Lower lobe of right lung (tissue), 2 donors: ENCODE measurements at regions not wholly inside any gene's neighbourhood (a gene's known extent, or its start where the extent isn't known, plus 50 kb on each side); places are given as distances from the start of the nearest gene placed in this dataset.

Experiments
- ATAC-seq, 2 donors: fragments of 200-7000 bp; cut with Tn5 transposase; one replicate each; pipeline ENCODE4 v1.9.1; 2020 to 2022; ENCODE audit warnings: mild to moderate bottlenecking in 2 of 2, moderate library complexity in 2 of 2
- DNase-seq: peaks from one replicate; pipeline ENCODE4 v3.0.0-alpha.2; 2020
- H3K27ac ChIP-seq: fragments of 200-600 bp; one replicate; pipeline ENCODE4 v1.8.0; 2022
- H3K27me3 ChIP-seq: fragments of 200-600 bp; one replicate; pipeline ENCODE4 v1.8.0; 2022; ENCODE audit warnings: low read depth
- H3K36me3 ChIP-seq: fragments of 200-600 bp; one replicate; pipeline ENCODE4 v1.8.0; 2022; ENCODE audit warnings: mild to moderate bottlenecking
- H3K4me1 ChIP-seq: fragments of 200-600 bp; one replicate; pipeline ENCODE4 v1.8.0; 2022
- H3K4me3 ChIP-seq: fragments of 200-600 bp; one replicate; pipeline ENCODE4 v1.8.0; 2022; ENCODE audit warnings: mild to moderate bottlenecking
- H3K9me3 ChIP-seq: fragments of 200-600 bp; one replicate; pipeline ENCODE4 v1.8.0; 2022
- intact Hi-C: fragments of 100-400 bp; cut with DNase I; formaldehyde crosslinking; loops from one replicate; pipeline ENCODE4 v1.11.0; 2022
- TF ChIP-seq, protein P1 (sequence below): fragments of 200-600 bp; IDR thresholded peaks from one replicate; pipeline ENCODE4 v1.8.0; 2022; ENCODE audit warnings: antibody characterized with exemption, mild to moderate bottlenecking
- donor health status: DM: no; HTN: yes; CAD: no; lungs with severe emphysema.

DNA sequence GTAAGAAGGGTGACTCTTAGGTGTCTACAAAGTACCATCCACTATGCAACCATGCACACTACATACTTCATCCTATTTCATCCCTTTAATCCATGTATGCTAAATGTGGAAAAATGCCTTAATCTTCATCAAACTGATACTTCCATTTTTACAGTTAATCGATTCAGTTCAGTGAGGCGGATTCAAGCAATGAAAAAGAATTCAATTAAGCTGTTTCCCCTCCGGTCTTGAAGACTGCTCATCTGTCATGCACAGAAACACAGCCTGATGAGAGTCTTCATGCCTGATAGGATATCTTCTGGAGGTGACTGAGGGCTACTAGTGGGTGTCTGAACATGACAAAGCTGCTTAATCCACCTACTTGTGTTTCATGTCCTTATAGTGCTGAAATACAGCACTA, 270.6 kb upstream of the ALCAM start:
- Histone ChIP-seq H3K9me3 (no peaks in the 10 kb centered on the region), H3K4me1 (no peaks in the 10 kb centered on the region), H3K27me3 (no peaks in the 10 kb centered on the region), H3K36me3 (no peaks in the 10 kb centered on the region), H3K27ac (no peak overlapping the region), H3K4me3 (no peak overlapping the region)
- DNase-seq (no peak), ATAC-seq (no peak)
- TF ChIP-seq, protein P1, sequence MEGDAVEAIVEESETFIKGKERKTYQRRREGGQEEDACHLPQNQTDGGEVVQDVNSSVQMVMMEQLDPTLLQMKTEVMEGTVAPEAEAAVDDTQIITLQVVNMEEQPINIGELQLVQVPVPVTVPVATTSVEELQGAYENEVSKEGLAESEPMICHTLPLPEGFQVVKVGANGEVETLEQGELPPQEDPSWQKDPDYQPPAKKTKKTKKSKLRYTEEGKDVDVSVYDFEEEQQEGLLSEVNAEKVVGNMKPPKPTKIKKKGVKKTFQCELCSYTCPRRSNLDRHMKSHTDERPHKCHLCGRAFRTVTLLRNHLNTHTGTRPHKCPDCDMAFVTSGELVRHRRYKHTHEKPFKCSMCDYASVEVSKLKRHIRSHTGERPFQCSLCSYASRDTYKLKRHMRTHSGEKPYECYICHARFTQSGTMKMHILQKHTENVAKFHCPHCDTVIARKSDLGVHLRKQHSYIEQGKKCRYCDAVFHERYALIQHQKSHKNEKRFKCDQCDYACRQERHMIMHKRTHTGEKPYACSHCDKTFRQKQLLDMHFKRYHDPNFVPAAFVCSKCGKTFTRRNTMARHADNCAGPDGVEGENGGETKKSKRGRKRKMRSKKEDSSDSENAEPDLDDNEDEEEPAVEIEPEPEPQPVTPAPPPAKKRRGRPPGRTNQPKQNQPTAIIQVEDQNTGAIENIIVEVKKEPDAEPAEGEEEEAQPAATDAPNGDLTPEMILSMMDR = no peak
- intact Hi-C loops = no loop called here

DNA sequence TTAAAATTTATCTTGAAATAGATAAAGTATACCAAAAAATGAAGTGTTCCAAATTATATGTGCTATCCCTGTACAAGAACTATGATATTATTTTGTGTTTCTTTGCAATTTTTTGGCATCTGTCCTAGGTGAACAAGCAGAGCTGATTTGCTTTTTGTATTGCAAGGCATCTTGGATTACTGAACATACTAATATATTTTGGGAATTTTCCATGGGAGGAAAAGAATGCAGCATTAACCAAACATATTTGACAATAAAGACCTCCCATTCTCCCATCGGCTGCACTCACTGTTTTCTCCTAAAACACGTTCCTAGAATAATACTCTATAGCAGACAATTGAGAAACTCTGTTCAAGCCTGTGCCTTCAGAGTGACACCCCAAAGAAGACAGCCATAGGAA, 265.1 kb upstream of the ALCAM start:
- no peaks in the 10 kb centered on the region for H3K4me1 ChIP-seq
- H3K4me3 ChIP-seq = no peak overlapping the region
- intact Hi-C loops = no loop called here
- ATAC-seq (no peak), DNase-seq (no peak)
- H3K36me3 ChIP-seq = no peaks in the 10 kb centered on the region
- H3K27me3 ChIP-seq = no peaks in the 10 kb centered on the region
- TF ChIP-seq, protein P1 = no peak
- H3K9me3 ChIP-seq = no peaks in the 10 kb centered on the region
- no peak overlapping the region for H3K27ac ChIP-seq

DNA sequence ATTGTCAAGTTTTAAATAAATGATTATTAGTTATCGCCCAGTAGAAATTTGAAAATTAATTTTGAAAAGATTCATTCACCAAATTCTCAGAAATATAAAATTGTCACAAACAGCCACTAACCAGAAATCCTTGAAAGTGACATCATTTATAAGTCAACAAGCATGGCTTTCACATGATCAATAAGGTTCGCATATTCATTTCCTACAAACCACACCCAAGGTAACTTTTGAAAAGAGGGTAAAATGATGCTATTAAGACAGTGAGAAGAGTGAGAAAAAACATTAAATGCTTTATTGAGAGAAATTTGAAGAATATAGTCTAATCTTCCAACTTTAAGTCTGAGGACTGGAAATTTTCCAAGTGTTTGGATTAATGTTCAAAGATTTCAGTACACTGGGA, 263.6 kb upstream of the ALCAM start:
- no peak overlapping the region for H3K27ac ChIP-seq
- no peak for DNase-seq
- H3K27me3 ChIP-seq = no peaks in the 10 kb centered on the region
- H3K4me1 ChIP-seq = no peaks in the 10 kb centered on the region
- no peaks in the 10 kb centered on the region for H3K36me3 ChIP-seq
- no peaks in the 10 kb centered on the region for H3K9me3 ChIP-seq
- TF ChIP-seq, protein P1 = no peak
- ATAC-seq = no peak
- H3K4me3 ChIP-seq = no peak overlapping the region
- intact Hi-C loops = no loop called here

DNA sequence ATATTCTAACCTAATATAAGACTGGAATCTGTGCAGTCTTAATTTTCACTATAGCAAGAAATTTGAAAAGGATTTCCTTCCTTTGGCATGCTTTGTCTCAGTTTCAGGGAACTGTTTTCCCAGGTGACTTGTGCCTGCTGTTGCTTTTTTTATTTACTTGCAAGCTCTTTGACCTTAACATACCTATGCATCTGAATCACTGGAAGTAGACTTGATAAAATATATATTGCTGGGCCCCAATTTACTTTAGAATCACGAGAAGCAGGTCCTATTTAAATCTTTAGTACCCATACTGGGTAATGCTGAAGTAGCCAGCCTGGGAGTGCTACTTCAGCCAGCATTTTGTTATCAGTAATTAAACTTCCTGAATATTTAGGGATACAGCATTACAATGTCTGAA, 257.9 kb upstream of the ALCAM start:
- DNase-seq = no peak
- intact Hi-C loops = no loop called here
- Histone ChIP-seq H3K4me1 (no peaks in the 10 kb centered on the region), H3K27me3 (no peaks in the 10 kb centered on the region), H3K9me3 (peaks cover 13% of the 10 kb centered on the region), H3K36me3 (no peaks in the 10 kb centered on the region), H3K4me3 (no peak overlapping the region), H3K27ac (no peak overlapping the region)
- no peak for ATAC-seq
- TF ChIP-seq, protein P1 = no peak

DNA sequence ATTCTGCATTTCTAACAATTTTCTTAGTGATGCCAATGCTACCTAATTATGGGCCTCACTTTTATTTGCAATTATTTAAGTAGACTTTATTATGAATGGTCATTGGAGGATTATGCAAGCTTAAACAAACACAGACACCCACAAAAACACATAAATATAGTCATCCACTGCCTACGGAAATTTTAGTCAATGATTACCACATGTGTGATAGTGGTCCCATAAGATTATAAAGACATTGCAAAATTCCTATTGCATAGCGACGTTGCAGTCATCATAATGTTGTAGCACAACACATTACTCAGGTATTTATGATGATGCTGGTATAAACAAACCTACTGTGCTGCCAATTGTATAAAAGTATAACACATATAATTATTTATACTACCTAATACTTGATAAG, 247.8 kb upstream of the ALCAM start:
- Histone ChIP-seq H3K27ac (no peak overlapping the region), H3K9me3 (peaks cover under 1% of the 10 kb centered on the region), H3K4me1 (no peaks in the 10 kb centered on the region), H3K27me3 (no peaks in the 10 kb centered on the region), H3K4me3 (no peak overlapping the region), H3K36me3 (no peaks in the 10 kb centered on the region)
- DNase-seq = no peak
- intact Hi-C loops = no loop called here
- no peak for ATAC-seq
- TF ChIP-seq, protein P1 = no peak

DNA sequence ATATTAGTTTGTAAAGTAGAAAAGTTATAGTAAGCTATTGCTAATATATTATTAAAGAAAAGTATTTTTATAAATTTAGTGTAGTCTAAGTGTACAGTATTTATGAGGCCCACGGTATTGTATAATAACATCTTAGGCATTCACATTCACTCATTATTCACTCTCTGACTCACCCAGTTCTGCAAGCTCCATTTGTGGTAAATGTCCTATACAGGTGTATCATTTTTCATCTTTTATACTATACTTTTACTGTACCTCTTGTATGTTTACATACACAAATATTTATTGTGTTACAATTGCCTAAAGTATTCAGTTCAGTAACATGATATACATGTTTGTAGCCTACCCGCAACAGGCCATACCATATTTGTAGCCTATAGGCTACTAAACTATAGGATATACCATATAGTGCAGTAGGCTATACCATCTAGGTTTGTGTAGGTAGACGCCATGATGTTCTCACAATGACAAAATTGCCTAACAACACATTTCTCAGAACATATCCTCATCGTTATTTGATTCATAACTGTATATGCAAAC, 246.8 kb upstream of the ALCAM start:
- no peaks in the 10 kb centered on the region for H3K36me3 ChIP-seq
- H3K27ac ChIP-seq = no peak overlapping the region
- TF ChIP-seq, protein P1 = no peak
- ATAC-seq (no peak), DNase-seq (no peak)
- H3K4me1 ChIP-seq = no peaks in the 10 kb centered on the region
- no peaks in the 10 kb centered on the region for H3K9me3 ChIP-seq
- intact Hi-C loops = no loop called here
- H3K4me3 ChIP-seq = no peak overlapping the region
- no peaks in the 10 kb centered on the region for H3K27me3 ChIP-seq
